ENCODE measurements at regions not wholly inside any gene's neighbourhood (a gene's known extent, or its start where the extent isn't known, plus 50 kb on each side); places are given as distances from the start of the nearest gene placed in this dataset.

- H3K9ac ChIP-seq (ENCODE audit: insufficient read length), result no peak overlapping the region
- TF ChIP-seq FOXP2 (optimal IDR thresholded peaks at IDR 0.05; ENCODE audit: control extremely low read depth, extremely low read length, insufficient read depth) (no peak), POLR2AphosphoS5 (IDR thresholded peaks at IDR 0.05; ENCODE audit: borderline replicate concordance, low read depth, low read length) (no peak), EZH2 (IDR thresholded peaks at IDR 0.05) (no peak)
- no peak for DNase-seq (ENCODE audit: low read depth, low spot score)
- no peaks in the 10 kb centered on the region for H3K36me3 ChIP-seq (ENCODE audit: insufficient read depth, low read length)
- no peak overlapping the region for H3K4me3 ChIP-seq
- no peaks in the 10 kb centered on the region for H3K9me3 ChIP-seq (ENCODE audit: low read depth, low read length)
- H3K27ac ChIP-seq, result no peak overlapping the region
Observed at GRCh38 chr9:20138841-20139240, 350.0 kb upstream of the SLC24A2 start.

GRCh38 chr9:20138116-20138515 is 349.3 kb upstream of the SLC24A2 start:
- TF ChIP-seq FOXP2 (optimal IDR thresholded peaks at IDR 0.05; ENCODE audit: control extremely low read depth, extremely low read length, insufficient read depth) (no peak), POLR2AphosphoS5 (IDR thresholded peaks at IDR 0.05; ENCODE audit: borderline replicate concordance, low read depth, low read length) (no peak), EZH2 (IDR thresholded peaks at IDR 0.05) (no peak)
- DNase-seq (ENCODE audit: low read depth, low spot score), result no peak
- Histone ChIP-seq H3K9me3 (ENCODE audit: low read depth, low read length) (no peaks in the 10 kb centered on the region), H3K27ac (no peak overlapping the region), H3K36me3 (ENCODE audit: insufficient read depth, low read length) (no peaks in the 10 kb centered on the region), H3K4me3 (no peak overlapping the region), H3K9ac (ENCODE audit: insufficient read length) (no peak overlapping the region)

- Histone ChIP-seq H3K9me3 (ENCODE audit: low read depth, low read length) (no peaks in the 10 kb centered on the region), H3K27ac (no peak overlapping the region), H3K36me3 (ENCODE audit: insufficient read depth, low read length) (no peaks in the 10 kb centered on the region), H3K9ac (ENCODE audit: insufficient read length) (no peak overlapping the region), H3K4me3 (no peak overlapping the region)
- TF ChIP-seq FOXP2 (optimal IDR thresholded peaks at IDR 0.05; ENCODE audit: control extremely low read depth, extremely low read length, insufficient read depth) (no peak), EZH2 (IDR thresholded peaks at IDR 0.05) (no peak), POLR2AphosphoS5 (IDR thresholded peaks at IDR 0.05; ENCODE audit: borderline replicate concordance, low read depth, low read length) (no peak)
- DNase-seq (ENCODE audit: low read depth, low spot score), result no peak
Observed at GRCh38 chr9:20137425-20137824, 348.6 kb upstream of the SLC24A2 start.

DNA sequence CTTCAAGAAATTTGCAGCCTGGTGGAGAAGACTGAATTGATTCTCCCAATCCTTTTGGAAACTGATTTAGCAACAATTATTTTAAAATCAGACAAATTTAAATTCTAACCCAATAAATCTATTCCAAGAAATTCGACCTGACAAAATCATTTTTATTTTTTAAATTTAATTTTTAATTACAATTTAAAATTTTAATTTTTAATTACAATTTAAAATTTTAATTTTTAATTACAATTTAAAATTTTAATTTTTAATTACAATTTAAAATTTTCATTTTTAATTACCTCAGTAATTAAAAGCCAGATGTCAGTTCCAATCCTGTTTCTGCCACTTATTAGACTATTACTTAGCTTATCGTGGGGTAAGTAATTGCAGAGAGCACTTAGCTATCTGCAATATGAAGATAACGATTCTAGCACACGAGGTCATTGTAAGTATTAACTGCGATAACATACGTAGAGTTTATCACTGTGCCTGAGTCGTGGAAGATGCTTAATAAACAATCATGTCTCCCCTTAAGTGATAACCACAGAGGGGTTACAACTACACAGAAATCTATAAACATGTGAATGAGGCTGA is 346.4 kb upstream of the SLC24A2 start:
- H3K27ac ChIP-seq, result no peak overlapping the region
- no peak for TF ChIP-seq EZH2 (IDR thresholded peaks at IDR 0.05)
- no peak for TF ChIP-seq FOXP2 (optimal IDR thresholded peaks at IDR 0.05; ENCODE audit: control extremely low read depth, extremely low read length, insufficient read depth)
- no peak for TF ChIP-seq POLR2AphosphoS5 (IDR thresholded peaks at IDR 0.05; ENCODE audit: borderline replicate concordance, low read depth, low read length)
- H3K36me3 ChIP-seq (ENCODE audit: insufficient read depth, low read length), result no peaks in the 10 kb centered on the region
- H3K9me3 ChIP-seq (ENCODE audit: low read depth, low read length), result no peaks in the 10 kb centered on the region
- no peak for DNase-seq (ENCODE audit: low read depth, low spot score)
- H3K4me3 ChIP-seq, result no peak overlapping the region
- no peak overlapping the region for H3K9ac ChIP-seq (ENCODE audit: insufficient read length)

DNA sequence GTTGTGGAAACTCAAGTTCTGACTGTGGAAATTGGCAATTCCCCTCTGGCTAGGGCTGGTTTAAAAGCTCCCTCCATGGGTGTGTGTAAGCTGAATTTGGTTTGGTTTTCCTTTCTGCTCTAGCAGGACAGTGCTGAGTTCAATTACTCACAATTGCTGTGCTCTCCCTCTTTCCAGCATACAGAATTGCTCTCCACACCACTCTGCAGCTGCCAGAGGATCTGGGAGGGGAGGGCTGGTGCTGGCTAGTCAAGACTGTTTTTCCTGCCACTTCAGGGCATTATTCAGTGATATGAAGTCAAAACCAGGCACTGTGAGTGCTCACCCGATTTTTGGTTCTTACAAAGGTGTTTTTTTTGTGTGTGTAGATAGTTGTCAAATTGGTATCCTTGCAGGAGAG is 336.9 kb upstream of the SLC24A2 start:
- DNase-seq (ENCODE audit: low read depth, low spot score), result no peak
- TF ChIP-seq POLR2AphosphoS5 (IDR thresholded peaks at IDR 0.05; ENCODE audit: borderline replicate concordance, low read depth, low read length) (no peak), EZH2 (IDR thresholded peaks at IDR 0.05) (no peak), FOXP2 (optimal IDR thresholded peaks at IDR 0.05; ENCODE audit: control extremely low read depth, extremely low read length, insufficient read depth) (no peak)
- Histone ChIP-seq H3K9me3 (ENCODE audit: low read depth, low read length) (no peaks in the 10 kb centered on the region), H3K9ac (ENCODE audit: insufficient read length) (no peak overlapping the region), H3K27ac (peak overlapping the region; percentile 81), H3K4me3 (peak overlapping the region; percentile 50), H3K36me3 (ENCODE audit: insufficient read depth, low read length) (no peaks in the 10 kb centered on the region)

DNA sequence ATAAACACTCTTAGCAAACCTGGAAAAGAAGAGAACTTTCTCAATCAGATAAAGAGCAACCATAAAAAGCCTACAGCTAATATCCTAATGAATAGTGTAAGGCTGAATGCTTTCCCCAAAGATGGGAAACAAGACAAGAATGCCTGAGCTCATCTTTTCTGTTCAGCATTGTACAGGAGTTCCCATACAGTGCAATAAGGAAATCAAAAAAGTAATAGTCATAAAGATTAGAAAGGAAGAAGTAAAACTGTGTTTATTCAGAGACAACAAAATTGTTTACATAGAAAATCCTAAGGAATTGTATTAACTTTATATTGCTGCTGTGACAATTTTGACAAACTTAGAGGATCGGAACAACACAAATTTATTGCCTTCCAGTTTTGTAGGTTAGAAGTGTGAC is 330.7 kb upstream of the SLC24A2 start:
- Histone ChIP-seq H3K9ac (ENCODE audit: insufficient read length) (no peak overlapping the region), H3K9me3 (ENCODE audit: low read depth, low read length) (peaks cover 4% of the 10 kb centered on the region; the same call in 1 of the 2 replicates), H3K27ac (no peak overlapping the region), H3K36me3 (ENCODE audit: insufficient read depth, low read length) (no peaks in the 10 kb centered on the region), H3K4me3 (no peak overlapping the region)
- no peak for TF ChIP-seq FOXP2 (optimal IDR thresholded peaks at IDR 0.05; ENCODE audit: control extremely low read depth, extremely low read length, insufficient read depth)
- no peak for TF ChIP-seq POLR2AphosphoS5 (IDR thresholded peaks at IDR 0.05; ENCODE audit: borderline replicate concordance, low read depth, low read length)
- TF ChIP-seq EZH2 (IDR thresholded peaks at IDR 0.05), result no peak
- no peak for DNase-seq (ENCODE audit: low read depth, low spot score)

- Histone ChIP-seq H3K9me3 (ENCODE audit: low read depth, low read length) (peaks cover 7% of the 10 kb centered on the region; the same call in 1 of the 2 replicates), H3K4me3 (no peak overlapping the region), H3K27ac (no peak overlapping the region), H3K9ac (ENCODE audit: insufficient read length) (no peak overlapping the region), H3K36me3 (ENCODE audit: insufficient read depth, low read length) (no peaks in the 10 kb centered on the region)
- no peak for DNase-seq (ENCODE audit: low read depth, low spot score)
- TF ChIP-seq EZH2 (IDR thresholded peaks at IDR 0.05) (no peak), FOXP2 (optimal IDR thresholded peaks at IDR 0.05; ENCODE audit: control extremely low read depth, extremely low read length, insufficient read depth) (no peak), POLR2AphosphoS5 (IDR thresholded peaks at IDR 0.05; ENCODE audit: borderline replicate concordance, low read depth, low read length) (no peak)
Observed at GRCh38 chr9:20117986-20118385, 329.1 kb upstream of the SLC24A2 start.

- Histone ChIP-seq H3K4me3 (no peak overlapping the region), H3K9ac (ENCODE audit: insufficient read length) (no peak overlapping the region), H3K27ac (no peak overlapping the region), H3K36me3 (ENCODE audit: insufficient read depth, low read length) (no peaks in the 10 kb centered on the region), H3K9me3 (ENCODE audit: low read depth, low read length) (peaks cover 7% of the 10 kb centered on the region; the same call in 1 of the 2 replicates)
- no peak for TF ChIP-seq POLR2AphosphoS5 (IDR thresholded peaks at IDR 0.05; ENCODE audit: borderline replicate concordance, low read depth, low read length)
- TF ChIP-seq FOXP2 (optimal IDR thresholded peaks at IDR 0.05; ENCODE audit: control extremely low read depth, extremely low read length, insufficient read depth), result no peak
- no peak for TF ChIP-seq EZH2 (IDR thresholded peaks at IDR 0.05)
- no peak for DNase-seq (ENCODE audit: low read depth, low spot score)
Observed at GRCh38 chr9:20117482-20117881, 328.6 kb upstream of the SLC24A2 start.

DNA sequence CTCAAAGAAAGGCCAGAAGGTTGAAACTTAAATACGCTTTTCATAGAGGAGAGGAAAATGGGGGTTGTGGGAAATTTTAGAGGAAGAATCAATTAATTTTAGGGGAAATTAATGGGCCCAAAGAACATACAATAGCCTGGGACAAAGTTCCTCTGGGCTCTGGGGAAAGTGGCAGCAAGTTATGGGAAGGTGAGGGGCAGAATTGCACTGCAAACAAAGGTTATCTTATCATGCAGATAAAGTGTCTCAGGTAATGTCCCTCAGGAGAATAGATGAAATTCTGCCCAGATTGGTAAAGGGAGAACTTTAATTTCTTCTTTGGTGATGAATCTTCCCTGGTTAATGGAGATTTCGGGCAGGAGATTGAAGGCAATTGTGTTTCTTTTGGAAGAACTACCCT is 326.1 kb upstream of the SLC24A2 start:
- H3K9ac ChIP-seq (ENCODE audit: insufficient read length), result no peak overlapping the region
- no peak overlapping the region for H3K27ac ChIP-seq
- no peaks in the 10 kb centered on the region for H3K36me3 ChIP-seq (ENCODE audit: insufficient read depth, low read length)
- no peak overlapping the region for H3K4me3 ChIP-seq
- TF ChIP-seq POLR2AphosphoS5 (IDR thresholded peaks at IDR 0.05; ENCODE audit: borderline replicate concordance, low read depth, low read length) (no peak), FOXP2 (optimal IDR thresholded peaks at IDR 0.05; ENCODE audit: control extremely low read depth, extremely low read length, insufficient read depth) (no peak), EZH2 (IDR thresholded peaks at IDR 0.05) (no peak)
- peaks cover 7% of the 10 kb centered on the region; the same call in 1 of the 2 replicates for H3K9me3 ChIP-seq (ENCODE audit: low read depth, low read length)
- DNase-seq (ENCODE audit: low read depth, low spot score), result no peak
